Activated T-cell treated with anti-CD3 and anti-CD28 coated beads for 1 hour (primary cell): ENCODE measurements at regions not wholly inside any gene's neighbourhood (a gene's known extent, or its start where the extent isn't known, plus 50 kb on each side); places are given as distances from the start of the nearest gene placed in this dataset.

Experiments
- DNase-seq: peaks from one replicate; pipeline ENCODE4 v3.0.0-alpha.2; 2020; ENCODE audit warnings: low read depth

- no peak for DNase-seq
Measured at GRCh38 chr6:145323646-145324045, 411.7 kb downstream of the EPM2A start.

DNA sequence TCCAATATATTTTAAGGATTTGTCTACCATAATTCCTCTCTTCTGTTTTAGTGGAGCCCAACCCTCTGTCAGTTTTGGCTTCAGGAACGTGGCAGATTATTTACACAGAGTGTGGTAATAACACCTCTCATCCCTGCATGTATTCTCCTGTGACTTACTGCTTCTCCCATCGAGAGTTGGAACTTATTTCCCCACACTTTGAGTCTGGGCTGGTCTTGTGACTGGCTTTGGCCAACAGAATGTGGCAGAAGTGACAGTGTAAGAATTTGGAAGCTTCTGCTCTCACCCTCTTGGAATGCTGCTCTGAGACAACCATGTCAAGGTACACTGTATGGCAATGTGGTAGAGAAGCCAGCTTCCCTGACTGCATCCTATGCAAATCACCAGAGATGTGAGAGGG is 407.7 kb downstream of the EPM2A start:
- DNase-seq, result no peak

- no peak for DNase-seq
Measured at GRCh38 chr6:145329257-145329656, 406.1 kb downstream of the EPM2A start.

GRCh38 chr6:145331066-145331465 is 404.3 kb downstream of the EPM2A start:
- DNase-seq, result no peak

DNA sequence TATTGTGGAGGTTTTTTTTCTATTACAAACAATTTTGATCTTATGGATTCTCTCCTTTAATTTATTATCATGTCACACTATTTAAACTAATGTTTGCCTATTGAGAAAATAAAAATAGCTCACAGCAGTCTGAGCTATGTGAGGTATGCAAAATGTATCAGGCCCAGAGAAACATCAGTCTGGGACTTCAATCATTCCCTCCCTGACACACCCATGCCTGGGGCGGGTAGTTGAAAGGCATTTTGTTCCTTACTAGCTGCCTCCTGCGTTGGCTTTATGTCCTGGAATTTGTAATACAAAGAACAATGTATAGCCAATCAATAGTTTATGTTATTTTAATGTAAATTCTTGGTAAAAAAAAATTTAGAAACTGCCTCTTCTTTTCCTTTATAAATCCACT is 403.3 kb downstream of the EPM2A start:
- DNase-seq, result no peak

GRCh38 chr6:145336119-145336518 is 399.2 kb downstream of the EPM2A start:
- DNase-seq, result no peak

DNA sequence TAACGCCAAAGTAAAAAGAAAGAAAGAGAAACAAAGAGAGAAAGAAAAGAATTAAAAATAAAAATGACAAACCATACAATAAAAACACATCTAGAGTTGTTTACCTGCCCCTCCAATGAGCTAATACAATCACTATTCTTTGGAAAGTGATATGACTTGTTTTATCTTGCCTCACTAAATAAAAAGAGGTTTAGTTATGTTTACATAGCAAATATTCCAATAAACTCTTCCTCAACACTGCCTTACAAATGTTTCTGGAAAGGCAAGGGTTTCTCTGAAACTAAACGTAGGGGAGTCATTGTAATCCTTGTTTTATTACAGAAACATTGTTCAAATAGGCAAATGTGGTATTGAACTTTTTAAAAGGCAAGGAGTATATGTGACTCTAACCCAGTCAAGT is 396.2 kb downstream of the EPM2A start:
- DNase-seq, result no peak

GRCh38 chr6:145340256-145340655 is 395.1 kb downstream of the EPM2A start:
- no peak for DNase-seq

DNA sequence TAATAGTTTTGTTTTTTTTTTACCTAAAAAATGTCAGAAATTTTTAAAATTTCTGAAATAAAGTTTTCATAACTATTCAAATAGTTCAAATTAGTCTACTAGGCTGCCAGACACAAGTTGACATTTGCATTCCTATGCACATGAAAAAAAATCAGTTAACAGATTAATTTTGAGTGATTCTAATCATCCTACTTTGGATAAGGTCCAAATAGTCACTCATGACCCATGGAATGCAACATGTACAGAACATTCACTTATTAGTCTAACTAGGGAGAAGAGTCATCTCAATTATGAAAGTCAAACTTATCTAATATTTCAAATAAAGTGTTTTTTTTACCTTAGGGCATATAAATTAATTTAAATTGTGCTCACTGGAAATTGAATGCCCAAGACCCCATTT is 390.2 kb downstream of the EPM2A start:
- no peak for DNase-seq

DNA sequence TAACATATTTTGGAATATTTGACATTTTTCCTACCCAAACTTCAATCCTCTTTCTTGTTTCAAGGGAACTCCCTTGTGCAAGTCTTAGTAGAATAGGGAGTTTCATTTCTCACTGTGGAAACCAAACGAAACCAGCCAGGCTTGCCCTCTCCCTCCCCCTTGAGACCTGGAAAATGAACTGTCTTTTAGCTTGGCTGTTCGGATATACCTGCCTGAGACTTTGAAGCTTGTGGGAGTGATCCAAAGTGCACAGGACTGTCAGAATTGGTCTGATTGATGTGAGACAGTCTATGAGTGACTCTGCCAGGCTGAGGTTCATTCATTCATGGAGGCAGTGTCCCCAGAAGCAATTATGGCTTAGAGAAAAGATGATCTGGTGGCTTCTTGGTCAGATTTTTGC is 388.1 kb downstream of the EPM2A start:
- DNase-seq, result no peak

GRCh38 chr6:145349950-145350510 is 385.3 kb downstream of the EPM2A start:
- no peak for DNase-seq

GRCh38 chr6:145350928-145351327 is 384.4 kb downstream of the EPM2A start:
- no peak for DNase-seq

- no peak for DNase-seq
Measured at GRCh38 chr6:145352382-145353080, 382.8 kb downstream of the EPM2A start.

- no peak for DNase-seq
Measured at GRCh38 chr6:145360865-145361264, 374.5 kb downstream of the EPM2A start.

DNA sequence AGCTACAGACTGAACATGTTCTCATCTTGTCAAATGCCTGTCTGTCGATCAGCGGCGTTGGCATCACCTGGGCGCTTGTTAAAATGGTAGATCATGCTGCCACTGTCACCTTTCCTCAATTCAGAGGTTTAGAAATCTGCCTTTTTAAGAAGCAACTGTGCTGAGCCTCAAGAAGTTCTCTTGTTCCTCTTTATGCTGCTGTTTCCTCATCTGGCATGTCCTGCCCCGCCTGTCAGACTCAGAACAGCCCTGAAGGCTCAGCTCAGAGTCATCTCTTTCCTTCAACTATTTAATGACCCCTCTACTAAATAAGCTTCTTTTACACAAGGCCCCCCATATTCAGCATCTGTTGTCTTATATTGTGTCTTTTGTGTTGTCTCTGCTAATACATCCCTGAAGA is 368.2 kb downstream of the EPM2A start:
- DNase-seq, result no peak

GRCh38 chr6:145368075-145368474 is 367.2 kb downstream of the EPM2A start:
- no peak for DNase-seq

GRCh38 chr6:145370559-145370958 is 364.8 kb downstream of the EPM2A start:
- no peak for DNase-seq

- DNase-seq, result no peak
Measured at GRCh38 chr6:145372671-145373151, 362.6 kb downstream of the EPM2A start.

- no peak for DNase-seq
Measured at GRCh38 chr6:145373826-145374225, 361.5 kb downstream of the EPM2A start.

GRCh38 chr6:145374570-145374969 is 360.8 kb downstream of the EPM2A start:
- DNase-seq, result no peak

GRCh38 chr6:145375502-145375901 is 359.8 kb downstream of the EPM2A start:
- DNase-seq, result no peak

DNA sequence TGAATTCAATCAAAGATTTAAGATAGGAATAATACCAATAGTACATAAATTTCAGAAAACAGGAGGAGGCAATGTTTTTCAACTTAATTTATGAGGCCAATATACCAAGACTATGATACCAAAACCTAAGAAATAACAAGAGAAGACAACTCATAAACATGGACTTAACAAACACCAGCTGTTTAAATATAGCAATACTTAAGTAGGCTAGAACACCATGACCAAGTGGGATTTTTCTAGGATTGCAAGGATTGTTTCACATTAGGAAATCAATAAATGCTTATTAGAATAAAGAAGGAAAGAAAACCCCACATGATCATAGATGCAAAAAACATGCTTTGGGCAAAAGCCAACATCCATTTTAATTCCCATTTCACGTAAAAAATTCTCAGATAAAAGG is 355.1 kb downstream of the EPM2A start:
- no peak for DNase-seq

- DNase-seq, result no peak
Measured at GRCh38 chr6:145381941-145382340, 353.4 kb downstream of the EPM2A start.

- DNase-seq, result no peak
Measured at GRCh38 chr6:145383428-145383827, 351.9 kb downstream of the EPM2A start.
